Stimulated activated CD4-positive, alpha-beta T cell treated with anti-CD3 and anti-CD28 coated beads, Interleukin-1b, Interleukin-23, amount 100 ng/mL, for 24 hours (primary cell): ENCODE measurements at regions not wholly inside any gene's neighbourhood (a gene's known extent, or its start where the extent isn't known, plus 50 kb on each side); places are given as distances from the start of the nearest gene placed in this dataset.
"Not testable (repeated sequence)": the region's sequence is repeated elsewhere in the genome, so short reads cannot be mapped to it uniquely, and the experiment has no call there.

Source experiments
- DNase-seq, 4 experiments: peaks; one replicate each; pipeline ENCODE4 v3.0.0-alpha.2; 2020; ENCODE audit warnings: low read depth in 4 of 4, low spot score in 1 of 4

DNA sequence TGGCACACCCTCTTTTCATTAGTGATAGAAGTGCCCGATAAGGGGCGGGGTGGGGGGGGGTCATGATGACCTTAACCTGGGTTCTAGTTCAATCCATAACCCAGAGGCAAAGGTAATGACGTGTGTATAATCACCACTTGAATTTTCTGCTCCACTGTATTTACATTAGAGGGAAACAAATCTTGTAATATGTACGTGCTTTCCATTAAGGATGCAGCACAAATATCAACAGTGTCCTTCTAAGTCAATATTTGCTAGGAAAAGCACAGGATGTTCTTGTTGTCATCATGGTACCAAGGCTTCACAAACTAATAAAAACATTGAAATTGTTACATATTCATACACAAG is 121.2 kb upstream of the SLC38A2 start:
- no peak for DNase-seq

DNA sequence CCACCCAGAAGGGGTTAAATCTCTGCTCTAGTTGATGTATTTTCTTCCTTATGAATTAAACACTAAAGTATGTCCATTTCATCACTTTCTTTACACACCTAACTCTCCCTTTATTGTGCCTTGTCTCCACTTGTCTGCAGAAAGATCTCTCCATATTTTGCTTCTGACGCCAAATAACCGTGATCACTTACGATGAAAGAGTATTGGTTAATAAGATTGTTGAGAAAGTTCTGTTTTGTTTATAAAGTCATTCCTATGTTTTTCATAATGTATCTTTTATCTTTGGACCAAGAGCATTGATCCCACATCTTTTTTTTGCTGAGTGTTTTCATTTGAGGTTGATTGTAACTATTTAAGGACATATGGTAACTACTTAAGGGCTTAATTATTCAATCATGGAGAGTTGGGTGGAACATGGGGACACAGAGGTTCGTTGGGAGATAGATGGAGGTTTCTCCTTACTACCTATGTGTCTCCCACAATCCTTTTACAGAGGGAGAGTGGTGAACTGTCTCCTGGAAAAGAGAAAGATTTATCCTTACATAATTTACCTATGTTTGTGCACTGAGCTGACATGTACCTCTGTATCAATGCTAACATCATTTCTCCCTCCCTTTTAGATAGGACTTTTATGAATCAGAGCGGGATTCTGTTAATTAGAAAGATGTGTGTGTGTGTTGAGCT is 120.7 kb upstream of the SLC38A2 start:
- no peak for DNase-seq

DNA sequence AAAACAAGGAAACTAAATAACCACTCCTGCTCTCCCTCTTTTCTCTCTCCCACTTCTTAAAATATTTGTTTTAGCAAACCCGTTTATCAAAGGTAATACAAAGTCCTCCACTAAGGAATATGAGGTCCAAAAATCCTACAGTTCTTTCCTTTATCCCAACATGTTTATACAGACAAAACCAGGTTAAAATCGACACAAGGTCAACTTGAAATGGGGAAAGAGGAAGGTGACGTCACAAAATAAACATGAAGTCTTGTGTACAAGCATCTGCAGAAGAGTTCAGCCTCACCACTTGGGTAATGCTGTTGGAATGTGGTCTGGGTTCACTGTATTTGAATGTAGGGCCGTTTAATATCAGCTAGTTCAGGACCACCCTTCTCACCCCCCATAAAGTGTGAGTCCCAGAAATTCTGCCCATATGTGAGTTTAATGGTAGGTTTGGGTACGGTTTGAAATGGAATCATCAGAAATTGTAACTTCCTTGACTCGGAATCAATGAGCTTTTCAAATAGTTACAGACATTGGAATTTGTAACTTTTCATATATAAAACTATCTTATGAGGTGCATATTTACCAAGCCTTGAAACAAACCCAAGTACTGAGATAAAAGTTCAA is 120.0 kb upstream of the SLC38A2 start:
- no peak for DNase-seq

DNA sequence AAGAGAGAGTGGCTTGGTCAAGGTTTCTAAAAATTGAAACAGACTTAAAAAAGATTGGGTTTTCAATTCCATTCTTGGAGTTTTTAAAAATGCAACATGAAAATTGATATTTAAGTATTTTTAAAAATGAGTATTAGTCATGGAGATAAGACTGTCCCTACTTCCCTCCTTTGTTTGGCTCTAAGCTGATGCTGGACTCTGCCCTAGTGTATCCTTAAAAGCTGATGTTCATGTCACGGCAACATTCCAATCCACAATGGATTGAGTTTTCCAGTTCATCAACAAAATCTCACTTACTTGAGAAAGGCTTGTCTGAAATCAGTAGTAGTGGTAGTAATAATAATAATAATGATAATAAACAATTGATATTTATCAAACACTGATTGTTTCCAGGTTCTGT is 119.0 kb upstream of the SLC38A2 start:
- no peak for DNase-seq

DNA sequence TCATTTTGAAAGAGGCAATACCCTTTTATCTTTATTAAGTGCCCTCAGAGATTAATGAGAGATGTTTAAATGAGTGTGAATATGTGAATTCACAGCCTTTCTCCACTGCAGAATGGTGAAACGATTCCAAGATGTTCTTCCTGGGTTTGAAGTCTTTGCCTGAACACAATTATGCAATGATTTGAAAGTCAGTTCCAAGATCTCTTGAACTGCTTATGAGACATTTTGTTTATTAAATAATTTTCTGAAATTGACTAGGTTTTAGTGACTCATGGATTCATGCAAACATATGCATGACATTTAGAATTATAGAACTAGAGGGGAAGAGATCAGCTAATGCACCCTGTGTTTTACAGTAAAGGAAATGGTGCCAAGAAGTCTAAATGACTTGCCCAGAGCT is 118.1 kb upstream of the SLC38A2 start:
- no peak for DNase-seq

DNA sequence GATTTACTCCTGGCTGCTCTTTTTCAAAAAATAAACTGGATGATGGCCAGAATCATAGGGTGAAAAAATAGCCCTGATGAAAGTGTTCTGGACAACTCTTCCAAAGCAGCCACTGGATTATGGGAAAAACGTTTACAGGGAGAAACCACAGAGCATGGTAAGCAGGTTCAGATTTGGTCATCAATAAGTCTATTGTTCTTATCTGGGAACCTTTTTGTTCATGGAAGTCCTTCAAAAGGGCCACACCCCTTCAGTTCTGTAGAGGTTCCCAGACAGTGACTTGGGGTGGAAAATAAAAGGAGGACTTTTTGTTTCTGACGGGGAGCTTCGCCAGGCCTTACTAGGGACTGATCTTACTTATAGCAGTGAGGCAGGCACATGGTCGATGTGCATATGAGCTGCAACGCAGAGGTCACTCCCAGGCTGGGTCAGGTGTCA is 117.4 kb upstream of the SLC38A2 start:
- DNase-seq = no peak

DNA sequence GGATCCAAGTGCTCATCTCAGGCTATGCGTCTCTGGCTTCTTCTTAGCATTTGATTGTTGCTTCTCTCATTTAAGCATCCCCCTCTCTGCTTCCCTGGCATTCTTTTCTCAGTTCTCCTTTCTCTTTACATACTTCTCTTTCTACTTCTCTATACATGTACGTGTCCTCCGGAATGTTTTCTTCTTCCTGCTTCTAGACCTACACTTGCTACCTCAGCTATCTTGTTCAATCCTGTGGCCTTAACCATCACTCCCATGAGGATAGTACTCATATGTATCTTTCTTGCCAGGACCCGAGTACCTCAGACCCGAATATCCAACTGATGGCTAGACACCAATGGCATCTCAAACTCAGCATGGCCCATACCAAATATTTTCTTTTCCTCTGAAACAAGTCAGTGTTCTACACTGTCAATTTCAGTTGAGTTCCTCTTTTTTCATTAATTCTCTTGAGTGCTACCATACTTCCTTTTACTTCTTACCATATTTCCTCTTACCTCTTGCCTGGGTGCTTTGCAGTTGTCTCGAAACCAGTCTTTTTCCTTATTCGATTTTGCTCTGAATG is 115.1 kb upstream of the SLC38A2 start:
- DNase-seq = no peak

DNA sequence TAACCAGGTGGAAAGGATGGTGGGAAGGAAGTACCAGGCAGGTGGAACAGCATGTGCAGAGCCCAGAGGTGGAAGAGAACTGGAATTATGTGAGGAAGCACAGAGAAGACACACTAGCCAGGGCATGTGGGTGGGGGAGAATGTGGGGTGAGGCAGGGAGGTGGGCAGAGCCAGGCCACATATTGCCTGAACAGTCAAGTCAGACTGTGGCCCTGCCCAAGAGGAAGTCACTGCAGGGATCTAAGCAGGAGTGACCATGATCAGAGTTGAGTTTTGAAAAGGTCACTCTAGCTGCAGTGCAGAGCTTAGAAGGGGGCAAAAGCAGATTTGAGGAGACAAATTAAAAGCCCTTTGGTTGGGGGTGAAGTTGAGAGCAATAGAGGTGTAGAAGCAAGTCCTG is 114.0 kb upstream of the SLC38A2 start:
- DNase-seq = no peak

DNA sequence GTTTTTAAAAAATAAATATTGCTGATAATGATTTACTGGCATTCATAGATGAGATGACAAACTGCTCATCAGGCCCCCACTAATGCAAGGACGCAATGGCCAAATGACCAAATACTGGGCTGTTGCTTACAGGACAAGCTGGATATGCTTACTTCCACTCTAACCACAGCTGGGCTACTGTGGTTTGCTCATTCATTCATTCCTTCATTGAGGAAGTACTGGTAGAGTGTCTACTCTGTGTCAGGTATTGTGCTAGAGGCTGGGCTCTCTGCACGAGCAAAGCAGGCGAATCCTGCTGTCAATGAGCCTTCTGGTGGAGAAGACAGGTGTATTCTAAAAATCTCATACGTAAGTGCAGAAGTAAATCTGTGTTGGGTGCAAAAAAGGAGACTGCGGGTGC is 113.3 kb upstream of the SLC38A2 start:
- DNase-seq = no peak

DNA sequence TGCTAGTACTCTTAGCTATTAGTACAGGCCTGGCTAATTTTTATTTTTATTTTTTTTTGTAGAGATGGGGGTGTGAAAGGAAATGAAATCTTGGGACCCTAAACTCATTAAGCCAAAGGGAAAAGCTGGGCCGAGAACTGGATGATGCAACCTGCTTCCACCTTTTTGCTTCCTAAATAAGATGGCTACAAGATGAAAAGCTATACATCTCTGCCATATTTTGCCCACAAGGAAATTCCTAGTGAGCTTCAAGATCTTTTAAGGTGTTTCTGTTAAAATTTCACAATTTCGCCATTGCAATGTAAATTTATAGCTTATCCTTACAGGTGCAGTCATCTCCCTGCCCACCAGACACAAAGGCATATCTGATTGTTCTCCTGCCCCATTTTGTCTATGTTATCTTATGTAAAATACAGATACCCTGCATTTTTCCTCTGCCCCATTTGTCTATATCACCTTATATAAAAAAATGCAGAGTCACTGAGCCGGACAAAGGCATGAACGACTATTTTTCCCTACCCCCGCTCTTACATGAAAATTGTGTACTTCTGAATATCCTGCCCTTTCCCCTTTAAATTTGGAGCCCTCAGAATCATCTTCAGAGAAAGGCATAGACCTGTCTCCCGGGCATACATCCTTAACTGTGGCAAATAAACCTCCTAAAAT is 112.0 kb upstream of the SLC38A2 start:
- DNase-seq = no peak

DNA sequence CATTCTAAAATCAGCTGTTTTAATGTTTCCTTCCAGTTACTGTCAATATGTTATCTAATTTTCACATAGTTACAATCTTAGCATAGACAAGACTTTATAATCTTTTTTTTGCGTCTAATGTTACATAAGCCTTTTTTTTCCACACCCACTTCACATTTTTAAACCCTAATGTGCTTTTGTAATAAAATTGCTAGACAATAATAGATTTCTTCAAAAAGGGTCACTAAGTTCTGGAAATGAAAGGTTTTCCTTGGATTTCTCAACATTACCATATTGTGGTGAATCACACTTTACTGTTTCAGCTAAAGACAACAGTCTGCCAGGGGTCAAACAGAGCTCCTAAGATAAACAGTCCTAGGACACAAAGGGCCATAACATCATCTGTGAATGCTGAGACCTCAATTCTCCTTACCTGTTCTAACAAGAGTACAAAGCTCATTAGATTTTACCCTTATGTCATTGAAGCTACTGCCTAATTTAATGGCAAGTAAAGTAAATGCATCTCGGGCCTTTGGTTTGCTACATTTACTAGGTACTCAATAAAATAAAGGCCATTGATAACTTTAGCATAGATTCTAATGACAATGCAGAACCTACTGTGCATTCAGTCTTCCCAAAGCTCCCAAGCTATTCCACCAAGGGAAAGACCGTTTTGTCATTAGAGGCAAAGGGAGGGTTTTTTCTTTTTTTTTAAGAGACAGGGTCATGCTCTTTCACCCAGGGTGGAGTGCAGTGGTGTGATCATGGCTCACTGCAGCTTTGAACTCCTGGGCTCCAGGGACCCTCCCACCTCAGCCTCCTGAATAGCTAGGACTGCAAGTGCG is 111.2 kb upstream of the SLC38A2 start:
- DNase-seq = no peak

DNA sequence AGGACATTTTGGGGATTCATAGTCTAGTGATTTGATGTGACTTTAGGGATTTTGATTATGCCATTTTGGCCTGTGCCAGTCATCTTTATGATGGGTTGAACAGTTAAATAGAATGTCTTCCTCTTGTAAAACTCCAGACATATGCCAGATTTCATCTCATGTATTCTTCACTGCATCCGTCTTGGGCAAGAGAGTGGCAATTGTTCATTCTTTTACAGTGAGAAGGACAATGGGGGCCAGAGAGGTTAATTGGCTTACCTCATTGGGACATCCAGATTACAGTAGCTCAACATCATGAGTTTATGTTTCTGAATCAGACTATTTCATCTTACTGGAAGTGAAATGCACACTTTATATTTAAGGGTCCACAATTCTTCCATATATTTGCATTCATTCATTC is 108.2 kb upstream of the SLC38A2 start:
- DNase-seq = no peak

DNA sequence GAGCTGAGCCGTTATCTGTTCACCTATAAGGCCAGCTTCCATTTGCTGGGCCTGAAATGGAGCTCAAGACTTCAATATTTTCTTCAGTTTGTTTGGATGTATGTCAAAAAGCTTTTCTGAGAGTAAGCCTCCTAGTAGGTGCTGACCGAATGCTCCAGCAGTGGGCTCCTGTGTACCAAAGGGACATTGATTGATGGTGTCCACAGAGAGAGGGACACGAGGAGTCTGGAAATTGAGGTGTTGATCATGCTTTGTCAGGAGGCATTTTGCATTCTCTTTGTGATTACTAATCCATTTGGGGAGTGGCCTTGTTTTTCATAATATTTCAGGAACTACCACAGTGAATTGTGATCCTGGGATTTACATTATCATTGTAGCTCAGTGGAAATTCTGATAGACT is 107.7 kb upstream of the SLC38A2 start:
- DNase-seq = no peak

DNA sequence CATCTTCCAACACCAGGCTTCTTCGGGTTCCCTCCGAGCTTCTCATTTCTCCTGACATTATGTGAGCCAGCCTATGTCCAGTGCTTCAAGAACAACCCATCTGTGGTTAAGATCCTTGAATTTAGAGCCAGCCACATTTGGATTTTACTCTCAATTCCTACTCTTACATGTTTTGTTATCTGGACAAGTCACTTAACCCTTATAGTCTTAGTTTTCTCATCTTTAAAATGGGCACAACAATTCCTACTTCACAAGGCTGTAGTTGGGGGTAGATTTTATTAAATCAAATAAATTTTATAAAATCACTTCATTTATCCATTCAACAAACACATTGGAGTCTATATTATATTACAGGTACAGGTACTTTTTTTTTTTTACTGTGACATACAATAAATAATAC is 105.5 kb upstream of the SLC38A2 start:
- no peak for DNase-seq

DNA sequence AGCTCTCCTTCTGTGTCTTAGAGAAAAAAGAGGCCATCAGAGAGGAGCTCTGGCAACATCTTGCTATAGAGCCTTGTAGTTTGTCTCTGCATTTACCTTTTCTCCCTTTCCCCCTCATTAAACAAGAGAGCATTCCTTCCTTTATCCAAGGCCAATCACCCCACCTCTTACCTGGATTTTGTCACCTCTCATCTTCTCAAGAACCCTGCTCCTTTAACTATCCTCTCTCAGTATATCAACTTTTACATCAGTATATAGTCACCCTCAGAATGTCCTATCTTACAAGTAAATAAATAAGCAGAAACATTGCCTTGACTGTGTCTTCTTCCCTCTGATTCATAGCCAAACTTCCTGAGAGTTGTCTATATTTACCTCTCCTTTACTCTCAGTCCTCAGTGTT is 105.0 kb upstream of the SLC38A2 start:
- no peak for DNase-seq

DNA sequence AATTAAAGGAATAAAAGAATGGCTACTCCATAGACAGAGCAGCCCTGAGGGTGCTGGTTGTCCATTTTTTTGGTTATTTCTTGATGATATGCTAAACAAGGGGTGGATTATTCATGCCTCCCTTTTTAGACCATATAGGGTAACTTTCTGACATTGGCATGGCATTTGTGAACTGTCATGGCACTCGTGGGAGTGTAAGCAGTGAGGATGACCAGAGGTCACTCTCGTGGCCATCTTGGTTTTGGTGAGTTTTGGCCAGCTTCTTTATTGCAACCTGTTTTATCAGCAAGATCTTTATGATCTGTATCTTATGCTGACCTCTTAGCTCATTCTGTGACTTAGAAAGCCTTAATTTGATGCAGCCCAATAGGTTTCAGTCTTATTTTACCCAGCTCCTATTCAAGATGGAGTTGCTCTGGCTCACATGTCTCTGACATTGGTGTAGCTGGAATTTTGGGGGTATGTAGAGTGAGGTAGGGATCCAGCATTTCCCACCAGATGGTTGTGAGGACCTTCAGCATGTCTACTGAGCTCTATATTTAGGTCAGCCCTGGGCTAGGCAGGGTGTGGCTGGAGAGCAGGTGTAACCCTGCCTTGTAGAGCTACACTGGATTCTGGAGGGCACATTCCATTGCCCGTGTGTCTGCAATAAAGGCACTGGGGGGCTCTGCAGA is 103.5 kb upstream of the SLC38A2 start:
- DNase-seq = no peak

DNA sequence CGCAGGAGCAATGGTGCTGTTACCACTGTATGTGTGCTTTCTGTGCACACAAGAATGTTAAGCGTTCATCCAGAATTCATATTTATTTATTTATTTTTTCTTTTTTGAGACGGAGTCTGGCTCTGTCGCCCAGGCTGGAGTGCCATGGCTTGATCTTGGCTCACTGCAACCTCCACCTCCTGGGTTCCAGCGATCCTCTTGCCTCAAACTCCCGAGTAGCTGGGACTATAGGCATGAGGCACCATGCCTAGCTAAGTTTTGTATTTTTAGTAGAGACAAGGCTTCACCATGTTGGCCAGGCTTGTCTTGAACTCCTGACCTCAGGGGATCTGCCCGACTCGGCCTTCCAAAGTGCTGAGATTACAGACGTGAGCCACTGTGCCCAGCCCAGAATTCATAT is 101.8 kb upstream of the SLC38A2 start:
- not testable (repeated sequence) for DNase-seq

DNA sequence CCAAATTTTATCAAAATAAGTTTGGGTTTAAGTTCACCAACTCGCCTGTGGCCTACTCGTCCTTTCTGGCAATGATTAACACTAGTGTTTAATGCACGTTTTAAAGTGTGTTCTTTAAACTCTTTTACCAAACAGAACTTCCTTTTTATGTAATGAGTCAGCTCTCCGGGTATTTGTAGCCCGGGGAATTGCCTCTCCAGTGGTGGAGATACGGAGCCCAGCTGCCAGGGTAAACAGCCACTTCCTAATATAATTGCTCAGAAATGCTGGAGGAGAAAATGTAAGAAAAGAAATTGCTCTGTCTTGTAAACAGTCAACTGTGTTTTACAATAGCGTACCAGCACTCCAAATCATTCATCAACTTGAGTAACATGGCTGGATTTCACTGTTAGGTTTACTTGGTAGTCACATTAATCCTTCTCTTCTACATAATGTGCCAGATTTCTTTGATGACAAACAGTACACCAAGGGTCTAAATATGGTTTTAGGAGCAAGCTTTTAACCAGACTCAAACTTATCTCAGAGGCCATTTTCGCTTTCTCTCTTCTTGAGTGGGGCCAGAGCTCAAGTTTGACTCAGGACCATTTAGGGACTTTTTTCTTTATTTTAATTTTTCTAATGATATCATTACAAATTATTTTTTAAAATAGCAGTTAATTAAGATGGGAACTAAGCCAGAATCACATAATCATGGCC is 101.2 kb upstream of the SLC38A2 start:
- DNase-seq = no peak

DNA sequence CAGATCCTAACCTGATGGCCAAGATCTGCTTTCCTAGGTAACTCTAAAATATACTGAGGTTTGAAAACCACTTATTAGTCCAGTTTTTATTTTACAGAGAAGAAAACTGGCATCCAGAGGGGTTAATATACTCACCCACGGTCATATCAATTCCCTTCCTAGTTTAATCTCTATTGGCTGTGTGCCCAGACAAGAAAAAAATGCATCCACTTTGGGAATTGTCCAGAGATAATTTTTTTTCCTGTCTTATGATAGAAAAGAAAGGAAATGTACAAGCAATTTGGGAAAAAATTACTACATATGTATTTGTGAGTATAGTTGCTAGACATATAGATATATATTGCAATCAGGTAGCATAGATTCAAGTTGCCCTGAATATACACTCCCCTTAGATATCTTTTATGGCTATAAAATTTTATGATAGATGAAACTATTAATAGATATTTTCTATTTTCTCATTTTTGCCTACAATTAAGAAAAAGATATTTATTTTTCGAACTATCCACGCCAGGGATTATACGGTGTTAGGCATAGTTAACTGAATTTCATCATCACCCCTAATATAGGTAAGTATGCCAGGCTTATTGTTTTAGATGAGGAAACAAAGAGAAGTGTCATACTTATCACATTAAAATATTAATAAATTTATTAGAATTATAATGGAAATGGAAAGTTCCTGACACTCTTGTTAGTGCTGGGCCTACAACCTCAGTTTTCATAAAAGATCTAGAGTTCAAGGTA is 100.5 kb upstream of the SLC38A2 start:
- DNase-seq = no peak
